Neuronal stem cell (in vitro differentiated cells): ENCODE measurements at regions not wholly inside any gene's neighbourhood (a gene's known extent, or its start where the extent isn't known, plus 50 kb on each side); places are given as distances from the start of the nearest gene placed in this dataset.

Experiments used
- DNase-seq: peaks from one replicate; pipeline ENCODE4 v3.0.0-alpha.2; 2013; ENCODE audit warnings: low spot score
- H2AFZ ChIP-seq: one replicate; pipeline ENCODE4 v1.6.1; 2013; ENCODE audit warnings: mild to moderate bottlenecking, low read length, inconsistent platforms
- H2AK5ac ChIP-seq: 2 replicates; pipeline ENCODE4 v1.6.1; 2013; ENCODE audit warnings: low read depth, mild to moderate bottlenecking, inconsistent platforms, low read length, moderate library complexity, mixed read lengths
- H2BK120ac ChIP-seq: 2 replicates; pipeline ENCODE4 v1.6.1; 2013; ENCODE audit warnings: low read depth, mild to moderate bottlenecking, inconsistent platforms, low read length, moderate library complexity, mixed read lengths
- H2BK12ac ChIP-seq: one replicate; pipeline ENCODE4 v1.6.1; 2013; ENCODE audit warnings: low read length, inconsistent platforms
- H2BK15ac ChIP-seq: 2 replicates; pipeline ENCODE4 v1.6.1; 2013; ENCODE audit warnings: mild to moderate bottlenecking, low read length, inconsistent platforms, mixed read lengths
- H2BK5ac ChIP-seq: one replicate; pipeline ENCODE4 v1.6.1; 2013; ENCODE audit warnings: inconsistent platforms, mild to moderate bottlenecking, low read length, moderate library complexity
- H3K14ac ChIP-seq: one replicate; pipeline ENCODE4 v1.6.1; 2013; ENCODE audit warnings: low read length, inconsistent platforms
- H3K18ac ChIP-seq: 2 replicates; pipeline ENCODE4 v1.6.1; 2013; ENCODE audit warnings: low read length, inconsistent platforms
- H3K23ac ChIP-seq: 2 replicates; pipeline ENCODE4 v1.6.1; 2013; ENCODE audit warnings: low read depth, mild to moderate bottlenecking, mixed read lengths, low read length, inconsistent platforms; ENCODE audit not compliant: poor library complexity
- H3K27ac ChIP-seq: replicated peaks from 3 replicates; pipeline ENCODE4 v1.5.1; 2013; ENCODE audit warnings: low read length, inconsistent platforms
- H3K27me3 ChIP-seq, 3 experiments: 2 replicates each; pipeline ENCODE4 v1.6.1; 2013; ENCODE audit warnings: low read length in 3 of 3, mild to moderate bottlenecking in 2 of 3, inconsistent platforms in 1 of 3, low read depth in 1 of 3, mixed read lengths in 1 of 3, moderate library complexity in 1 of 3; ENCODE audit not compliant: control insufficient read depth in 3 of 3, insufficient read depth in 3 of 3
- H3K36me3 ChIP-seq, 2 donors: replicated peaks in 1 of 2; 2 replicates each; pipeline ENCODE4 v1.6.1; 2013; ENCODE audit warnings: low read length in 2 of 2; ENCODE audit not compliant: control insufficient read depth in 2 of 2, insufficient read depth in 2 of 2
- H3K4ac ChIP-seq: 2 replicates; pipeline ENCODE4 v1.6.1; 2013; ENCODE audit warnings: inconsistent platforms, mild to moderate bottlenecking, low read length, moderate library complexity
- H3K4me1 ChIP-seq, 2 donors: 1 replicate in 1 of 2; 2 replicates in 1 of 2; pipeline ENCODE4 v1.6.1; 2013; ENCODE audit warnings: low read length in 2 of 2, low read depth in 1 of 2; ENCODE audit not compliant: control insufficient read depth in 2 of 2, insufficient read depth in 1 of 2
- H3K4me2 ChIP-seq: one replicate; pipeline ENCODE4 v1.6.1; 2013; ENCODE audit warnings: mild to moderate bottlenecking, low read length, inconsistent platforms; ENCODE audit not compliant: insufficient read depth, poor library complexity, severe bottlenecking
- H3K4me3 ChIP-seq, 2 donors: 2 replicates each; pipeline ENCODE4 v1.5.1; 2013; ENCODE audit warnings: low read length in 2 of 2, mild to moderate bottlenecking in 2 of 2, inconsistent platforms in 1 of 2, moderate library complexity in 1 of 2
- H3K79me1 ChIP-seq: one replicate; pipeline ENCODE4 v1.6.1; 2013; ENCODE audit warnings: low read depth, mild to moderate bottlenecking, inconsistent platforms, low read length, moderate library complexity
- H3K9ac ChIP-seq: one replicate; pipeline ENCODE4 v1.6.1; 2013; ENCODE audit warnings: mild to moderate bottlenecking, low read depth, low read length, inconsistent platforms; ENCODE audit not compliant: poor library complexity
- H3K9me3 ChIP-seq, 2 donors: replicated peaks in 1 of 2; 2 replicates each; pipeline versions ENCODE3 to v1.6.1; 2013; ENCODE audit warnings: low read length in 2 of 2, mild to moderate bottlenecking in 2 of 2, inconsistent platforms in 1 of 2, low read depth in 1 of 2, mixed read lengths in 1 of 2, moderate library complexity in 1 of 2; ENCODE audit not compliant: control insufficient read depth in 2 of 2, insufficient read depth in 1 of 2
- H4K8ac ChIP-seq: one replicate; pipeline ENCODE4 v1.6.1; 2013; ENCODE audit warnings: low read depth, mild to moderate bottlenecking, inconsistent platforms, low read length, moderate library complexity
- H4K91ac ChIP-seq: one replicate; pipeline ENCODE4 v1.6.1; 2013; ENCODE audit warnings: low read length, low read depth, mild to moderate bottlenecking, inconsistent platforms; ENCODE audit not compliant: poor library complexity
- WGBS, 2 donors: extraction: QIAGEN DNeasy Blood & Tissue Kit; methylation state at CpG; one replicate each; pipeline ENCODE4 v1.1.7; 2013; ENCODE audit warnings: missing lambda C conversion rate in 2 of 2, mixed read lengths in 1 of 2; ENCODE audit not compliant: insufficient read length in 2 of 2, insufficient replicate concordance in 1 of 2; ENCODE audit errors: extremely low coverage in 2 of 2; 5-methylcytosine and 5-hydroxymethylcytosine counted together

GRCh38 chr16:11482946-11483748 is 103.6 kb downstream of the LITAF start:
- no CpG with 5 or more reads among the region's 6 CpGs for WGBS, 2 donors
- H3K36me3 ChIP-seq = no peaks in the 10 kb centered on the region
- H3K9ac ChIP-seq = no peak overlapping the region
- no peak overlapping the region for H2BK12ac ChIP-seq
- no peak overlapping the region for H2BK15ac ChIP-seq
- no peak overlapping the region for H3K4me3 ChIP-seq
- no peak overlapping the region for H2BK120ac ChIP-seq
- no peak overlapping the region for H2AFZ ChIP-seq
- H3K9me3 ChIP-seq = peaks cover 6 to 19% of the 10 kb centered on the region in 2 donors
- no peak overlapping the region for H3K14ac ChIP-seq
- H4K8ac ChIP-seq = no peak overlapping the region
- H3K79me1 ChIP-seq = no peaks in the 10 kb centered on the region
- no peak overlapping the region for H3K4ac ChIP-seq
- H3K18ac ChIP-seq = no peak overlapping the region
- no peak overlapping the region for H2AK5ac ChIP-seq
- peaks cover 0 to 3% of the 10 kb centered on the region in 2 donors for H3K4me1 ChIP-seq
- no peak overlapping the region for H3K27ac ChIP-seq
- H3K27me3 ChIP-seq = no peaks in the 10 kb centered on the region
- H2BK5ac ChIP-seq = no peak overlapping the region
- no peak for DNase-seq
- no peak overlapping the region for H3K4me2 ChIP-seq
- H4K91ac ChIP-seq = no peak overlapping the region
- no peak overlapping the region for H3K23ac ChIP-seq

GRCh38 chr16:11484691-11485258 is 101.9 kb downstream of the LITAF start:
- H4K91ac ChIP-seq = no peak overlapping the region
- no peak overlapping the region for H4K8ac ChIP-seq
- no CpG with 5 or more reads among the region's 8 CpGs for WGBS, 2 donors
- H2BK120ac ChIP-seq = no peak overlapping the region
- H3K4me3 ChIP-seq = no peak overlapping the region
- H3K36me3 ChIP-seq = no peaks in the 10 kb centered on the region
- H3K4me2 ChIP-seq = no peak overlapping the region
- peaks cover 0 to 3% of the 10 kb centered on the region in 2 donors for H3K4me1 ChIP-seq
- no peak overlapping the region for H3K4ac ChIP-seq
- DNase-seq = no peak
- no peak overlapping the region for H3K18ac ChIP-seq
- no peaks in the 10 kb centered on the region for H3K27me3 ChIP-seq
- H2BK15ac ChIP-seq = no peak overlapping the region
- no peak overlapping the region for H3K27ac ChIP-seq
- H3K14ac ChIP-seq = no peak overlapping the region
- no peak overlapping the region for H2BK12ac ChIP-seq
- H3K79me1 ChIP-seq = no peaks in the 10 kb centered on the region
- no peak overlapping the region for H3K23ac ChIP-seq
- H2AFZ ChIP-seq = no peak overlapping the region
- no peak overlapping the region for H2AK5ac ChIP-seq
- H2BK5ac ChIP-seq = no peak overlapping the region
- peaks cover 6 to 19% of the 10 kb centered on the region in 2 donors for H3K9me3 ChIP-seq
- H3K9ac ChIP-seq = no peak overlapping the region

DNA sequence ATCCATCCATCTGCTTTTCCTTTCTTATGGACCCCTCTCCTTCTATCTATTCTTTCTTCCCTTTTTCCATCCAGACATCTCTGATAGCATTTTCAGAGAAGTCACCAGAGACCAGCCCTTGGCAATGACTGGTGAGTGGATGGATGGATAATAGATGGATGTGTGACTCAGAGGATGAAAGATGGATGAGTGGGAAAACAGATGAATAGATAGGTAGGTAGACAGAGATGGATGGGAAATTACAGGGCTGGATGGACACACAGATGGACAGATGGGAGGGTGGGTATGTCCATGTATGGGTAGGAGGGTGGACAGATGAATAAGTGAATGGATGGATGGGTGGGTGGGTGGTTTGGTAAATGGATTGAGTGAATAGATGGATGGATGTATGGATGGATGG is 101.0 kb downstream of the LITAF start:
- Histone ChIP-seq H3K27me3 (no peaks in the 10 kb centered on the region), H3K9me3 (peaks cover 6 to 19% of the 10 kb centered on the region in 2 donors), H3K14ac (no peak overlapping the region), H2BK12ac (no peak overlapping the region), H3K36me3 (no peaks in the 10 kb centered on the region), H3K4me3 (no peak overlapping the region), H3K18ac (no peak overlapping the region), H2AK5ac (no peak overlapping the region), H3K4me2 (no peak overlapping the region), H2AFZ (no peak overlapping the region), H3K9ac (no peak overlapping the region), H4K91ac (no peak overlapping the region), H2BK15ac (no peak overlapping the region), H3K23ac (no peak overlapping the region), H3K4me1 (peaks cover 0 to 3% of the 10 kb centered on the region in 2 donors), H2BK120ac (no peak overlapping the region), H2BK5ac (no peak overlapping the region), H3K27ac (no peak overlapping the region), H3K79me1 (no peaks in the 10 kb centered on the region), H3K4ac (no peak overlapping the region), H4K8ac (no peak overlapping the region)
- no peak for DNase-seq

- H3K36me3 ChIP-seq = no peaks in the 10 kb centered on the region
- no peak overlapping the region for H4K8ac ChIP-seq
- H2BK120ac ChIP-seq = no peak overlapping the region
- DNase-seq = no peak
- H3K27me3 ChIP-seq = no peaks in the 10 kb centered on the region
- H3K14ac ChIP-seq = no peak overlapping the region
- no peak overlapping the region for H3K4ac ChIP-seq
- no peak overlapping the region for H2BK5ac ChIP-seq
- no peak overlapping the region for H3K4me2 ChIP-seq
- no peak overlapping the region for H2AK5ac ChIP-seq
- no peak overlapping the region for H3K4me3 ChIP-seq
- WGBS, 2 donors = no CpG with 5 or more reads among the region's 2 CpGs
- no peak overlapping the region for H2BK12ac ChIP-seq
- no peak overlapping the region for H2AFZ ChIP-seq
- no peak overlapping the region for H3K23ac ChIP-seq
- H3K27ac ChIP-seq = no peak overlapping the region
- H3K79me1 ChIP-seq = no peaks in the 10 kb centered on the region
- no peak overlapping the region for H3K18ac ChIP-seq
- no peak overlapping the region for H2BK15ac ChIP-seq
- H4K91ac ChIP-seq = no peak overlapping the region
- H3K4me1 ChIP-seq = peaks cover 0 to 3% of the 10 kb centered on the region in 2 donors
- H3K9me3 ChIP-seq = peaks cover 6 to 19% of the 10 kb centered on the region in 2 donors
- H3K9ac ChIP-seq = no peak overlapping the region
Measured at GRCh38 chr16:11487289-11487688, 99.4 kb downstream of the LITAF start.
